GM10266 (cell line): ENCODE measurements at regions not wholly inside any gene's neighbourhood (a gene's known extent, or its start where the extent isn't known, plus 50 kb on each side); places are given as distances from the start of the nearest gene placed in this dataset.

Experiments
- DNase-seq: peaks from one replicate; pipeline ENCODE4 v3.0.0; 2012; ENCODE audit errors: extremely low spot score
- TF ChIP-seq, protein P1 (sequence below): IDR thresholded peaks from 2 replicates; pipeline ENCODE4 v1.5.1; 2012; ENCODE audit warnings: mild to moderate bottlenecking, low read depth; ENCODE audit not compliant: control insufficient read depth, insufficient read depth; ENCODE audit errors: missing control alignments

GRCh38 chr6:134707342-134708031 lies 242.4 kb downstream of the ALDH8A1 start:
- TF ChIP-seq, protein P1, sequence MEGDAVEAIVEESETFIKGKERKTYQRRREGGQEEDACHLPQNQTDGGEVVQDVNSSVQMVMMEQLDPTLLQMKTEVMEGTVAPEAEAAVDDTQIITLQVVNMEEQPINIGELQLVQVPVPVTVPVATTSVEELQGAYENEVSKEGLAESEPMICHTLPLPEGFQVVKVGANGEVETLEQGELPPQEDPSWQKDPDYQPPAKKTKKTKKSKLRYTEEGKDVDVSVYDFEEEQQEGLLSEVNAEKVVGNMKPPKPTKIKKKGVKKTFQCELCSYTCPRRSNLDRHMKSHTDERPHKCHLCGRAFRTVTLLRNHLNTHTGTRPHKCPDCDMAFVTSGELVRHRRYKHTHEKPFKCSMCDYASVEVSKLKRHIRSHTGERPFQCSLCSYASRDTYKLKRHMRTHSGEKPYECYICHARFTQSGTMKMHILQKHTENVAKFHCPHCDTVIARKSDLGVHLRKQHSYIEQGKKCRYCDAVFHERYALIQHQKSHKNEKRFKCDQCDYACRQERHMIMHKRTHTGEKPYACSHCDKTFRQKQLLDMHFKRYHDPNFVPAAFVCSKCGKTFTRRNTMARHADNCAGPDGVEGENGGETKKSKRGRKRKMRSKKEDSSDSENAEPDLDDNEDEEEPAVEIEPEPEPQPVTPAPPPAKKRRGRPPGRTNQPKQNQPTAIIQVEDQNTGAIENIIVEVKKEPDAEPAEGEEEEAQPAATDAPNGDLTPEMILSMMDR = no peak
- no peak for DNase-seq

GRCh38 chr6:134706806-134707205 lies 243.1 kb downstream of the ALDH8A1 start:
- TF ChIP-seq, protein P1 = no peak
- no peak for DNase-seq

DNA sequence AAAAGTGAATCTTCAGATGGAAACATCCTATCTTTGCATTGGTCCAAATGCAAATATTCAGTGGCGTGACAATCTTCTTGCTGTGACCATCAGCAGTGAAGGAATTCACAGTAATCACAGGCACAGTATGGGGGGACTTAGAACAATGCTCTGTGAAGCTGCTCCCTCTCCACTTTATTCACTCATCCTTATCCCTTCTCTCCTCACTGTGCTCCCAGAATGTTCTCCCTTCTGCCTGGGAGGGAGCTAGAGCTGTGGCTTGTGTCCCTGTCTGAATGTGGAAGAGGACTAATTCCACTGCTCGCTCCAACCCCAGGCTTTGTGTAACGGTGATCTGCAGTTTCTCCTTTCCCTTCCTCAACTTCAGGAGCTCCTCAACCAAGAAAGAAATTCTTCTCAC lies 243.7 kb downstream of the ALDH8A1 start:
- TF ChIP-seq, protein P1 = no peak
- DNase-seq = no peak

GRCh38 chr6:134703206-134703605 lies 246.7 kb downstream of the ALDH8A1 start:
- TF ChIP-seq, protein P1 = no peak
- DNase-seq = no peak

GRCh38 chr6:134702279-134702678 lies 247.6 kb downstream of the ALDH8A1 start:
- TF ChIP-seq, protein P1 = no peak
- DNase-seq = no peak

- TF ChIP-seq, protein P1 = no peak
- no peak for DNase-seq
Measured at GRCh38 chr6:134701301-134701700, 248.6 kb downstream of the ALDH8A1 start.

GRCh38 chr6:134698228-134698627 lies 251.7 kb downstream of the ALDH8A1 start:
- TF ChIP-seq, protein P1 = no peak
- no peak for DNase-seq
